ENCODE measurements at regions not wholly inside any gene's neighbourhood (a gene's known extent, or its start where the extent isn't known, plus 50 kb on each side); places are given as distances from the start of the nearest gene placed in this dataset.

DNA sequence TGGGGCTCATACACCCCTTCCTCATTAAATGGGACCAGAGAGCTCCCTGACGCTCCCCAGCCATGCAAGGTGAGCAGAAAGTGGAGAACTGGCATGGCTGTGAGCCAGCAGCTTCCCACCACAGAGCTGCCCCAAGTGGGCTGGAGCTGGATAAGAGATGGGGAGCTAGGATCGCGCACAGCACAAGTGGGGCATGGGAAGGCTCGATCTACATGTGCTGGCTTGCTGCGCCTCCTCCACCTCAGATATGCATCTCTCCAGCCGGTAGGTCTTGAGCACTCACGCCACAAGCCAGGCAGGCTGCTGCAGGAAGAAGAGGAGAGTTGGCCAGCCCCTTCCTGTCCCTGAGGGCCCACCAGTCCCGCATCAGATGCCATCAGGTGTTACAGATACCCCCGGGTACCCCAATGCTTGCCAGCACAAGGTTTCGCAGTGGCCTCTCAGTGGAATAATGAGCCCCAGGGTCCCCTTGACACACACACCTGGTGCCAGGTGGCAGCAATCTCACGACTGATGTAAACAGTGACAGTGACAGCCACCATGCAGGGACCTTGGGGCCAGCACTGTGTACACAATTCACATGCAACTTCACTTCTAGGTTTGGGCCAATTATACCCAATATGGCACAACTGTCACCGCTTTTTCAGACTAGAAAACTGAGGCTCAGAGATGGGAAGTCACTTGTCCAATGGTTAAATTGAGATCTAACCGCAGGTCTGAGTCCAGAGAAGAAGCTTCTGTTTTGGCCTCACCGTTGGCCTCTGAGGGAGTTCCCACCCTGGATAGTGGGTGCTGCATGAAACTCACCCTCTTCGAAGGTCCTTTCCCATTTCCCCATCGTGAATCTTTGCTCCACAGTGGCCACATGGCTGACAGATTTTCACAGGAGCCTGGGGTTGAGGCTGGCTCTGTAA lies 79.3 kb downstream of the OAT start:
- no peak for FAIRE-seq
- 78 to 83% methylated on average over 16 of the region's 16 CpGs for WGBS, 2 donors
- no peak for DNase-seq
- H3K4me3 ChIP-seq = no peak overlapping the region
- intact Hi-C loops (cut with DNase I) = no loop called here
- no peak overlapping the region for H3K27ac ChIP-seq
- ATAC-seq = peak in 1 of 4 donors; percentile 78
- no peaks in the 10 kb centered on the region for H3K36me3 ChIP-seq
- no peaks in the 10 kb centered on the region for H3K27me3 ChIP-seq
- H3K9me3 ChIP-seq = no peaks in the 10 kb centered on the region
- H3K4me1 ChIP-seq = no peaks in the 10 kb centered on the region
- TF ChIP-seq, protein P1, sequence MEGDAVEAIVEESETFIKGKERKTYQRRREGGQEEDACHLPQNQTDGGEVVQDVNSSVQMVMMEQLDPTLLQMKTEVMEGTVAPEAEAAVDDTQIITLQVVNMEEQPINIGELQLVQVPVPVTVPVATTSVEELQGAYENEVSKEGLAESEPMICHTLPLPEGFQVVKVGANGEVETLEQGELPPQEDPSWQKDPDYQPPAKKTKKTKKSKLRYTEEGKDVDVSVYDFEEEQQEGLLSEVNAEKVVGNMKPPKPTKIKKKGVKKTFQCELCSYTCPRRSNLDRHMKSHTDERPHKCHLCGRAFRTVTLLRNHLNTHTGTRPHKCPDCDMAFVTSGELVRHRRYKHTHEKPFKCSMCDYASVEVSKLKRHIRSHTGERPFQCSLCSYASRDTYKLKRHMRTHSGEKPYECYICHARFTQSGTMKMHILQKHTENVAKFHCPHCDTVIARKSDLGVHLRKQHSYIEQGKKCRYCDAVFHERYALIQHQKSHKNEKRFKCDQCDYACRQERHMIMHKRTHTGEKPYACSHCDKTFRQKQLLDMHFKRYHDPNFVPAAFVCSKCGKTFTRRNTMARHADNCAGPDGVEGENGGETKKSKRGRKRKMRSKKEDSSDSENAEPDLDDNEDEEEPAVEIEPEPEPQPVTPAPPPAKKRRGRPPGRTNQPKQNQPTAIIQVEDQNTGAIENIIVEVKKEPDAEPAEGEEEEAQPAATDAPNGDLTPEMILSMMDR (IDR thresholded peaks at IDR 0.05) = no peak

DNA sequence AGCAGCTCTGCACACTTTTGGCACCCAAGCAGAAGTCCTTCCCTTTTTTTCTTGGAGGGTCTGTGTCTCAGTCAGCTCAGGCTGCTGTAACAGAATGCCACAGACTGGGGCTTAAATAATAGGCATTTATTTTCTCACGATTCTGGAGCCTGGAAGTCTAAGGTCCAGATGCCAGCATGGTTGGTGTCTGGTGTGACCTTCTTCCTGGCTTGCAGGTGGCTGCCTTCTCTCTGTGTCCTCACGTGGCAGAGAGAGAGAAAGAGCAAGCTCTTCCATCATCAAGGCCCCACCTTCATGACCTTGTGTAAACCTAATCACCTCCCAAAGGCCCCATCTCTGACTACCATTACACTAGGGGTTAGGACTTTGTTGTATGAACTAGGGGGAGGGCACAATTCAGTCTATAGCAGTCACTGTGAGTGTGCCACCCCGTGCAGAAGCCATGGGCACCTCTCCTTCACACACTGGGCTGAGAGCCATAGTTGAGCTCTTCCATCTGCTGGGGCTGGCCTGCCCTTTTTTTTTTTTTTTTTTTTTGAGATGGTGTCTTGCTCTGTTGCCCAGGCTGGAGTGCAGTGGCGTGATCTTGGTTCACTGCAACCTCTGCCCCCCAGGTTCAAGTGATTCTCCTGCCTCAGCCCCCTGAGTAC lies 80.3 kb downstream of the OAT start:
- no peak overlapping the region for H3K4me3 ChIP-seq
- no peaks in the 10 kb centered on the region for H3K4me1 ChIP-seq
- no peak for FAIRE-seq
- no peak overlapping the region for H3K27ac ChIP-seq
- intact Hi-C loops (cut with DNase I) = no loop called here
- H3K9me3 ChIP-seq = no peaks in the 10 kb centered on the region
- peak in 1 of 4 donors; percentile 22 for ATAC-seq
- H3K36me3 ChIP-seq = no peaks in the 10 kb centered on the region
- WGBS, 2 donors = 56 to 60% methylated on average over 4 of the region's 4 CpGs
- no peak for DNase-seq
- TF ChIP-seq, protein P1 (IDR thresholded peaks at IDR 0.05) = no peak
- H3K27me3 ChIP-seq = no peaks in the 10 kb centered on the region

DNA sequence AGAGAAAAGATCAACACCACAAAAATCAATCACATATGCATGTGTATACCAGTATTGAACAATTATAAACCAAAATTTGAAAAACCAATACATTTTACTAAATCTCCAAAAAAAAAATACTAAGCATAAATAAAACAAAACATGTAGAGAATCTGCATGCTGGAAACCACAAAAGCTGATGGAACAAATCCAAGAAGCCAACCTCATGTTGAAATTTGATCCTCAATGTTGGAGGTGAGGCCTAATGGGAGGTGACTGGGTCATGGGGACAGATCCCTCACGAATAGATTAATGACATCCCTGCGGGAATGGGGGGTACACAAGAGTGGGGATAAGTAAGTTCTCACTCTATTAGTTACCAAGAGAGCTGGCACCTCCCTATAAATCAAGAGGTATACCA lies 82.5 kb downstream of the OAT start:
- Histone ChIP-seq H3K4me3 (no peak overlapping the region), H3K9me3 (no peaks in the 10 kb centered on the region), H3K4me1 (no peaks in the 10 kb centered on the region), H3K36me3 (no peaks in the 10 kb centered on the region), H3K27ac (no peak overlapping the region), H3K27me3 (no peaks in the 10 kb centered on the region)
- ATAC-seq = no peak
- DNase-seq = no peak
- WGBS, 2 donors = 55 to 56% methylated on average over 2 of the region's 2 CpGs
- intact Hi-C loops (cut with DNase I) = no loop called here
- FAIRE-seq = no peak
- TF ChIP-seq, protein P1 (IDR thresholded peaks at IDR 0.05) = no peak

GRCh38 chr10:124333931-124334330 lies 84.8 kb downstream of the OAT start:
- TF ChIP-seq, protein P1 (IDR thresholded peaks at IDR 0.05) = no peak
- Histone ChIP-seq H3K36me3 (no peaks in the 10 kb centered on the region), H3K4me1 (no peaks in the 10 kb centered on the region), H3K27ac (no peak overlapping the region), H3K4me3 (no peak overlapping the region), H3K9me3 (no peaks in the 10 kb centered on the region), H3K27me3 (no peaks in the 10 kb centered on the region)
- 48 to 49% methylated on average over 1 of the region's 1 CpG for WGBS, 2 donors
- ATAC-seq = no peak
- no peak for FAIRE-seq
- no peak for DNase-seq
- intact Hi-C loops (cut with DNase I) = no loop called here

- DNase-seq (no peak), FAIRE-seq (no peak), ATAC-seq (no peak)
- H3K9me3 ChIP-seq = no peaks in the 10 kb centered on the region
- H3K27me3 ChIP-seq = no peaks in the 10 kb centered on the region
- H3K27ac ChIP-seq = no peak overlapping the region
- H3K36me3 ChIP-seq = no peaks in the 10 kb centered on the region
- H3K4me3 ChIP-seq = no peak overlapping the region
- no peaks in the 10 kb centered on the region for H3K4me1 ChIP-seq
- TF ChIP-seq, protein P1 (IDR thresholded peaks at IDR 0.05) = no peak
- 48 to 59% methylated on average over 1 of the region's 1 CpG for WGBS, 2 donors
- intact Hi-C loops (cut with DNase I) = no loop called here
Measured at GRCh38 chr10:124332426-124332825, 86.3 kb downstream of the OAT start.
